GM23338 (cell line): ENCODE measurements at regions not wholly inside any gene's neighbourhood (a gene's known extent, or its start where the extent isn't known, plus 50 kb on each side); places are given as distances from the start of the nearest gene placed in this dataset.
A peak's percentile ranks its signal among the peaks of the same experiment; 100 is the strongest.

Experiments used
- ATAC-seq: fragments of 200-7000 bp; cut with Tn5 transposase; 3 replicates; pipeline ENCODE4 v1.9.1; 2020
- DNase-seq: peaks from one replicate; pipeline ENCODE4 v3.0.0-alpha.2; 2015; ENCODE audit warnings: low spot score
- H2AFZ ChIP-seq: fragments of 200-600 bp; sonication (generic); 2 replicates; pipeline ENCODE4 v1.8.0; 2016; ENCODE audit warnings: antibody characterized with exemption, mild to moderate bottlenecking, moderate library complexity
- H3F3A ChIP-seq: fragments of 200-600 bp; sonication (generic); replicated peaks from 2 replicates; pipeline ENCODE4 v1.8.0; 2017; ENCODE audit warnings: antibody characterized with exemption, mixed run types, low read depth
- H3K27ac ChIP-seq: fragments of 200-600 bp; sonication (generic); 2 replicates; pipeline ENCODE4 v1.6.1; 2016; ENCODE audit warnings: low read depth
- H3K27me3 ChIP-seq: fragments of 200-600 bp; sonication (generic); 2 replicates; pipeline ENCODE4 v1.8.0; 2016; ENCODE audit warnings: mild to moderate bottlenecking, mixed run types, moderate library complexity; ENCODE audit not compliant: insufficient read depth
- H3K36me3 ChIP-seq: fragments of 200-600 bp; sonication (generic); 2 replicates; pipeline ENCODE4 v1.8.0; 2016; ENCODE audit warnings: mild to moderate bottlenecking; ENCODE audit not compliant: insufficient read depth
- H3K4me1 ChIP-seq: fragments of 200-600 bp; sonication (generic); 2 replicates; pipeline ENCODE4 v1.8.0; 2016; ENCODE audit warnings: mild to moderate bottlenecking, moderate library complexity; ENCODE audit not compliant: insufficient read depth
- H3K4me2 ChIP-seq: fragments of 200-600 bp; sonication (generic); 2 replicates; pipeline ENCODE4 v1.7.1; 2017; ENCODE audit warnings: mixed run types
- H3K4me3 ChIP-seq: fragments of 200-600 bp; sonication (generic); 2 replicates; pipeline ENCODE4 v1.6.1; 2016; ENCODE audit warnings: mixed run types
- H3K79me2 ChIP-seq: fragments of 200-600 bp; sonication (generic); replicated peaks from 2 replicates; pipeline ENCODE4 v1.8.0; 2017; ENCODE audit warnings: mild to moderate bottlenecking; ENCODE audit not compliant: insufficient read depth
- H3K9me2 ChIP-seq: fragments of 200-600 bp; sonication (generic); 2 replicates; pipeline ENCODE4 v1.8.0; 2017; ENCODE audit not compliant: insufficient read depth
- H4K20me1 ChIP-seq: fragments of 200-600 bp; sonication (generic); replicated peaks from 2 replicates; pipeline ENCODE4 v1.8.0; 2017; ENCODE audit warnings: mild to moderate bottlenecking; ENCODE audit not compliant: insufficient read depth
- H3K27ac Mint-ChIP-seq: 2 replicates; pipeline ENCODE4 v1.8.0; 2020; ENCODE audit warnings: inconsistent platforms, mild to moderate bottlenecking, moderate library complexity, mixed read lengths
- H3K27me3 Mint-ChIP-seq: 3 replicates; pipeline ENCODE4 v1.8.0; 2022; ENCODE audit warnings: low read depth, mild to moderate bottlenecking, moderate library complexity, mixed read lengths, inconsistent platforms; ENCODE audit not compliant: insufficient read depth, poor library complexity
- H3K36me3 Mint-ChIP-seq: 3 replicates; pipeline ENCODE4 v1.8.0; 2021; ENCODE audit warnings: low read depth, mild to moderate bottlenecking, inconsistent platforms, moderate library complexity, mixed read lengths
- H3K4me1 Mint-ChIP-seq: 3 replicates; pipeline ENCODE4 v1.8.0; 2020; ENCODE audit warnings: mild to moderate bottlenecking, inconsistent platforms, mixed read lengths
- H3K4me3 Mint-ChIP-seq: 3 replicates; pipeline ENCODE4 v1.8.0; 2021; ENCODE audit warnings: moderate library complexity, mild to moderate bottlenecking, inconsistent platforms, mixed read lengths
- H3K9me3 Mint-ChIP-seq: 3 replicates; pipeline ENCODE4 v1.8.0; 2020; ENCODE audit warnings: moderate library complexity, mild to moderate bottlenecking, inconsistent platforms, mixed read lengths
- CREB1 ChIP-seq: fragments of 250-450 bp; sonication (Bioruptor Pico); IDR thresholded peaks from 2 replicates; pipeline ENCODE4 v1.5.0; 2020; ENCODE audit warnings: low read depth, mild to moderate bottlenecking, moderate library complexity
- EZH2 ChIP-seq: fragments of 200-600 bp; sonication (generic); IDR thresholded peaks from one replicate; pipeline ENCODE4 v1.8.0; 2017; ENCODE audit warnings: antibody characterized with exemption, mild to moderate bottlenecking, low read depth; ENCODE audit not compliant: unreplicated experiment
- EZH2phosphoT487 ChIP-seq: fragments of 200-600 bp; sonication (generic); IDR thresholded peaks from one replicate; pipeline ENCODE4 v1.8.1; 2018; ENCODE audit warnings: antibody characterized with exemption; ENCODE audit not compliant: unreplicated experiment
- JUNB ChIP-seq: IDR thresholded peaks from one replicate; pipeline ENCODE4 v1.6.1; 2016; ENCODE audit warnings: antibody characterized with exemption; ENCODE audit not compliant: unreplicated experiment
- NANOG ChIP-seq: IDR thresholded peaks from 2 replicates; pipeline ENCODE4 v1.6.1; 2016; ENCODE audit warnings: antibody characterized with exemption, borderline replicate concordance
- POLR2AphosphoS5 ChIP-seq: IDR thresholded peaks from 2 replicates; pipeline ENCODE4 v1.6.1; 2016; ENCODE audit warnings: antibody characterized with exemption, low read depth
- STAT1 ChIP-seq: IDR thresholded peaks from one replicate; pipeline ENCODE4 v1.6.1; 2016; ENCODE audit warnings: antibody characterized with exemption; ENCODE audit not compliant: unreplicated experiment
- ZNF114 ChIP-seq: fragments of 250-450 bp; sonication (Bioruptor Pico); IDR thresholded peaks from 2 replicates; pipeline ENCODE4 v1.5.0; 2020; ENCODE audit warnings: mild to moderate bottlenecking, moderate library complexity
- ZNF331 ChIP-seq: fragments of 250-450 bp; sonication (Bioruptor Pico); IDR thresholded peaks from 2 replicates; pipeline ENCODE4 v1.5.0; 2020; ENCODE audit warnings: low read depth, mild to moderate bottlenecking, moderate library complexity
- TF ChIP-seq, protein P1 (sequence below): fragments of 250-450 bp; sonication (Bioruptor Pico); IDR thresholded peaks from 2 replicates; pipeline ENCODE4 v1.5.0; 2020; ENCODE audit warnings: mild to moderate bottlenecking, moderate library complexity
- TF ChIP-seq, protein P2 (sequence below): IDR thresholded peaks from 2 replicates; pipeline ENCODE4 v1.6.1; 2016; ENCODE audit warnings: antibody characterized with exemption
- TF ChIP-seq, protein P3 (sequence below), 2 experiments: fragments of 200-600 bp in 1 of 2; sonication (generic) in 1 of 2; conservative IDR thresholded peaks; 2 replicates each; pipeline versions ENCODE4 v1.5.1 to v1.6.1; 2016 to 2017; ENCODE audit warnings: antibody characterized with exemption in 2 of 2, low read depth in 2 of 2, mild to moderate bottlenecking in 2 of 2, moderate library complexity in 1 of 2
- TF ChIP-seq, protein P4 (sequence below): IDR thresholded peaks from one replicate; pipeline ENCODE4 v1.6.1; 2018; ENCODE audit warnings: antibody characterized with exemption; ENCODE audit not compliant: unreplicated experiment

DNA sequence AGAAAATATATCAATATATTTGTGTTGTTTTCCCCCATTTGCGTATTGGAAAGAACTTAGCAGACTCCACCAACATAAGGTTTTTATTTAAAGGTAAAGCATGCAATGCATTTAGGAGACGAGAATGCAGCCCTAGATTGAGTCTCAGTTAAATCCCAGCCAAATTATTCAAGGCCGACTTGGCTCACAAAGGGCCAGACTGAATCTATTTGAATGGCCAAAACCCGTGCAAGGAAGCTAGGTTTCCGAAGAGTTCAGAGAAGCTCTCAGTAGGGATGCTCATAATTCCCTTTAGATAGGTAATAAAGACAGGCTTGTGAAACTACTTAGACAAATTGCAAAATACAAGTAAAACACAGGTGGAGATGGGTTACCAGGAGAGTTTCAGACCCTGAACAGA lies 520.3 kb downstream of the CDH9 start:
- no peak overlapping the region for H2AFZ ChIP-seq
- ATAC-seq (no peak), DNase-seq (peak; percentile 35)
- no peaks in the 10 kb centered on the region; the same call in 1 of the 2 replicates for H3K4me1 ChIP-seq
- no peaks in the 10 kb centered on the region for H4K20me1 ChIP-seq
- H3K27ac Mint-ChIP-seq = no peak overlapping the region
- no peak overlapping the region for H3K4me3 Mint-ChIP-seq
- H3K27ac ChIP-seq = no peak overlapping the region
- H3K36me3 ChIP-seq = no peaks in the 10 kb centered on the region
- no peaks in the 10 kb centered on the region for H3K4me1 Mint-ChIP-seq
- H3K4me3 ChIP-seq = no peak overlapping the region
- H3K9me2 ChIP-seq = no peaks in the 10 kb centered on the region
- TF ChIP-seq EZH2phosphoT487 (no peak), JUNB (no peak), POLR2AphosphoS5 (no peak), ZNF114 (CRISPR knock-in tag) (no peak), NANOG (no peak), ZNF331 (CRISPR knock-in tag) (no peak), EZH2 (no peak), CREB1 (CRISPR knock-in tag) (no peak), STAT1 (no peak)
- TF ChIP-seq, protein P1, sequence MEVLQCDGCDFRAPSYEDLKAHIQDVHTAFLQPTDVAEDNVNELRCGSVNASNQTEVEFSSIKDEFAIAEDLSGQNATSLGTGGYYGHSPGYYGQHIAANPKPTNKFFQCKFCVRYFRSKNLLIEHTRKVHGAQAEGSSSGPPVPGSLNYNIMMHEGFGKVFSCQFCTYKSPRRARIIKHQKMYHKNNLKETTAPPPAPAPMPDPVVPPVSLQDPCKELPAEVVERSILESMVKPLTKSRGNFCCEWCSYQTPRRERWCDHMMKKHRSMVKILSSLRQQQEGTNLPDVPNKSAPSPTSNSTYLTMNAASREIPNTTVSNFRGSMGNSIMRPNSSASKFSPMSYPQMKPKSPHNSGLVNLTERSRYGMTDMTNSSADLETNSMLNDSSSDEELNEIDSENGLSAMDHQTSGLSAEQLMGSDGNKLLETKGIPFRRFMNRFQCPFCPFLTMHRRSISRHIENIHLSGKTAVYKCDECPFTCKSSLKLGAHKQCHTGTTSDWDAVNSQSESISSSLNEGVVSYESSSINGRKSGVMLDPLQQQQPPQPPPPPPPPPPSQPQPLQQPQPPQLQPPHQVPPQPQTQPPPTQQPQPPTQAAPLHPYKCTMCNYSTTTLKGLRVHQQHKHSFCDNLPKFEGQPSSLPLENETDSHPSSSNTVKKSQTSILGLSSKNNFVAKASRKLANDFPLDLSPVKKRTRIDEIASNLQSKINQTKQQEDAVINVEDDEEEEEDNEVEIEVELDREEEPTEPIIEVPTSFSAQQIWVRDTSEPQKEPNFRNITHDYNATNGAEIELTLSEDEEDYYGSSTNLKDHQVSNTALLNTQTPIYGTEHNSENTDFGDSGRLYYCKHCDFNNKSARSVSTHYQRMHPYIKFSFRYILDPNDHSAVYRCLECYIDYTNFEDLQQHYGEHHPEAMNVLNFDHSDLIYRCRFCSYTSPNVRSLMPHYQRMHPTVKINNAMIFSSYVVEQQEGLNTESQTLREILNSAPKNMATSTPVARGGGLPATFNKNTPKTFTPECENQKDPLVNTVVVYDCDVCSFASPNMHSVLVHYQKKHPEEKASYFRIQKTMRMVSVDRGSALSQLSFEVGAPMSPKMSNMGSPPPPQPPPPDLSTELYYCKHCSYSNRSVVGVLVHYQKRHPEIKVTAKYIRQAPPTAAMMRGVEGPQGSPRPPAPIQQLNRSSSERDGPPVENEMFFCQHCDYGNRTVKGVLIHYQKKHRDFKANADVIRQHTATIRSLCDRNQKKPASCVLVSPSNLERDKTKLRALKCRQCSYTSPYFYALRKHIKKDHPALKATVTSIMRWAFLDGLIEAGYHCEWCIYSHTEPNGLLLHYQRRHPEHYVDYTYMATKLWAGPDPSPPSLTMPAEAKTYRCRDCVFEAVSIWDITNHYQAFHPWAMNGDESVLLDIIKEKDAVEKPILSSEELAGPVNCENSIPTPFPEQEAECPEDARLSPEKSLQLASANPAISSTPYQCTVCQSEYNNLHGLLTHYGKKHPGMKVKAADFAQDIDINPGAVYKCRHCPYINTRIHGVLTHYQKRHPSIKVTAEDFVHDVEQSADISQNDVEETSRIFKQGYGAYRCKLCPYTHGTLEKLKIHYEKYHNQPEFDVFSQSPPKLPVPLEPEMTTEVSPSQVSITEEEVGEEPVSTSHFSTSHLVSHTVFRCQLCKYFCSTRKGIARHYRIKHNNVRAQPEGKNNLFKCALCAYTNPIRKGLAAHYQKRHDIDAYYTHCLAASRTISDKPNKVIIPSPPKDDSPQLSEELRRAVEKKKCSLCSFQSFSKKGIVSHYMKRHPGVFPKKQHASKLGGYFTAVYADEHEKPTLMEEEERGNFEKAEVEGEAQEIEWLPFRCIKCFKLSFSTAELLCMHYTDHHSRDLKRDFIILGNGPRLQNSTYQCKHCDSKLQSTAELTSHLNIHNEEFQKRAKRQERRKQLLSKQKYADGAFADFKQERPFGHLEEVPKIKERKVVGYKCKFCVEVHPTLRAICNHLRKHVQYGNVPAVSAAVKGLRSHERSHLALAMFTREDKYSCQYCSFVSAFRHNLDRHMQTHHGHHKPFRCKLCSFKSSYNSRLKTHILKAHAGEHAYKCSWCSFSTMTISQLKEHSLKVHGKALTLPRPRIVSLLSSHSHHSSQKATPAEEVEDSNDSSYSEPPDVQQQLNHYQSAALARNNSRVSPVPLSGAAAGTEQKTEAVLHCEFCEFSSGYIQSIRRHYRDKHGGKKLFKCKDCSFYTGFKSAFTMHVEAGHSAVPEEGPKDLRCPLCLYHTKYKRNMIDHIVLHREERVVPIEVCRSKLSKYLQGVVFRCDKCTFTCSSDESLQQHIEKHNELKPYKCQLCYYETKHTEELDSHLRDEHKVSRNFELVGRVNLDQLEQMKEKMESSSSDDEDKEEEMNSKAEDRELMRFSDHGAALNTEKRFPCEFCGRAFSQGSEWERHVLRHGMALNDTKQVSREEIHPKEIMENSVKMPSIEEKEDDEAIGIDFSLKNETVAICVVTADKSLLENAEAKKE (CRISPR knock-in tag) = no peak
- TF ChIP-seq, protein P2, sequence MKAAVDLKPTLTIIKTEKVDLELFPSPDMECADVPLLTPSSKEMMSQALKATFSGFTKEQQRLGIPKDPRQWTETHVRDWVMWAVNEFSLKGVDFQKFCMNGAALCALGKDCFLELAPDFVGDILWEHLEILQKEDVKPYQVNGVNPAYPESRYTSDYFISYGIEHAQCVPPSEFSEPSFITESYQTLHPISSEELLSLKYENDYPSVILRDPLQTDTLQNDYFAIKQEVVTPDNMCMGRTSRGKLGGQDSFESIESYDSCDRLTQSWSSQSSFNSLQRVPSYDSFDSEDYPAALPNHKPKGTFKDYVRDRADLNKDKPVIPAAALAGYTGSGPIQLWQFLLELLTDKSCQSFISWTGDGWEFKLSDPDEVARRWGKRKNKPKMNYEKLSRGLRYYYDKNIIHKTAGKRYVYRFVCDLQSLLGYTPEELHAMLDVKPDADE = no peak
- TF ChIP-seq, protein P3, sequence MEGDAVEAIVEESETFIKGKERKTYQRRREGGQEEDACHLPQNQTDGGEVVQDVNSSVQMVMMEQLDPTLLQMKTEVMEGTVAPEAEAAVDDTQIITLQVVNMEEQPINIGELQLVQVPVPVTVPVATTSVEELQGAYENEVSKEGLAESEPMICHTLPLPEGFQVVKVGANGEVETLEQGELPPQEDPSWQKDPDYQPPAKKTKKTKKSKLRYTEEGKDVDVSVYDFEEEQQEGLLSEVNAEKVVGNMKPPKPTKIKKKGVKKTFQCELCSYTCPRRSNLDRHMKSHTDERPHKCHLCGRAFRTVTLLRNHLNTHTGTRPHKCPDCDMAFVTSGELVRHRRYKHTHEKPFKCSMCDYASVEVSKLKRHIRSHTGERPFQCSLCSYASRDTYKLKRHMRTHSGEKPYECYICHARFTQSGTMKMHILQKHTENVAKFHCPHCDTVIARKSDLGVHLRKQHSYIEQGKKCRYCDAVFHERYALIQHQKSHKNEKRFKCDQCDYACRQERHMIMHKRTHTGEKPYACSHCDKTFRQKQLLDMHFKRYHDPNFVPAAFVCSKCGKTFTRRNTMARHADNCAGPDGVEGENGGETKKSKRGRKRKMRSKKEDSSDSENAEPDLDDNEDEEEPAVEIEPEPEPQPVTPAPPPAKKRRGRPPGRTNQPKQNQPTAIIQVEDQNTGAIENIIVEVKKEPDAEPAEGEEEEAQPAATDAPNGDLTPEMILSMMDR (conservative IDR thresholded peaks at IDR 0.05; ENCODE audit: low read depth in 2 of 2) = no peak
- TF ChIP-seq, protein P4, sequence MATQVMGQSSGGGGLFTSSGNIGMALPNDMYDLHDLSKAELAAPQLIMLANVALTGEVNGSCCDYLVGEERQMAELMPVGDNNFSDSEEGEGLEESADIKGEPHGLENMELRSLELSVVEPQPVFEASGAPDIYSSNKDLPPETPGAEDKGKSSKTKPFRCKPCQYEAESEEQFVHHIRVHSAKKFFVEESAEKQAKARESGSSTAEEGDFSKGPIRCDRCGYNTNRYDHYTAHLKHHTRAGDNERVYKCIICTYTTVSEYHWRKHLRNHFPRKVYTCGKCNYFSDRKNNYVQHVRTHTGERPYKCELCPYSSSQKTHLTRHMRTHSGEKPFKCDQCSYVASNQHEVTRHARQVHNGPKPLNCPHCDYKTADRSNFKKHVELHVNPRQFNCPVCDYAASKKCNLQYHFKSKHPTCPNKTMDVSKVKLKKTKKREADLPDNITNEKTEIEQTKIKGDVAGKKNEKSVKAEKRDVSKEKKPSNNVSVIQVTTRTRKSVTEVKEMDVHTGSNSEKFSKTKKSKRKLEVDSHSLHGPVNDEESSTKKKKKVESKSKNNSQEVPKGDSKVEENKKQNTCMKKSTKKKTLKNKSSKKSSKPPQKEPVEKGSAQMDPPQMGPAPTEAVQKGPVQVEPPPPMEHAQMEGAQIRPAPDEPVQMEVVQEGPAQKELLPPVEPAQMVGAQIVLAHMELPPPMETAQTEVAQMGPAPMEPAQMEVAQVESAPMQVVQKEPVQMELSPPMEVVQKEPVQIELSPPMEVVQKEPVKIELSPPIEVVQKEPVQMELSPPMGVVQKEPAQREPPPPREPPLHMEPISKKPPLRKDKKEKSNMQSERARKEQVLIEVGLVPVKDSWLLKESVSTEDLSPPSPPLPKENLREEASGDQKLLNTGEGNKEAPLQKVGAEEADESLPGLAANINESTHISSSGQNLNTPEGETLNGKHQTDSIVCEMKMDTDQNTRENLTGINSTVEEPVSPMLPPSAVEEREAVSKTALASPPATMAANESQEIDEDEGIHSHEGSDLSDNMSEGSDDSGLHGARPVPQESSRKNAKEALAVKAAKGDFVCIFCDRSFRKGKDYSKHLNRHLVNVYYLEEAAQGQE = no peak
- no peak overlapping the region for H3K4me2 ChIP-seq
- no peaks in the 10 kb centered on the region for H3K79me2 ChIP-seq
- no peaks in the 10 kb centered on the region for H3K9me3 Mint-ChIP-seq
- peaks cover 3% of the 10 kb centered on the region for H3K27me3 Mint-ChIP-seq
- H3K27me3 ChIP-seq = no peaks in the 10 kb centered on the region
- H3F3A ChIP-seq = no peaks in the 10 kb centered on the region
- H3K36me3 Mint-ChIP-seq = no peaks in the 10 kb centered on the region
